ENCODE measurements at regions not wholly inside any gene's neighbourhood (a gene's known extent, or its start where the extent isn't known, plus 50 kb on each side); places are given as distances from the start of the nearest gene placed in this dataset.

GRCh38 chr3:13159890-13160289 lies 86.7 kb upstream of the IQSEC1 start:
- TF ChIP-seq CTCF (IDR thresholded peaks at IDR 0.05; ENCODE audit: low read depth, low read length) (no peak), EZH2phosphoT487 (IDR thresholded peaks at IDR 0.05; ENCODE audit: low read depth) (no peak)
